GM13976 (cell line): ENCODE measurements at regions not wholly inside any gene's neighbourhood (a gene's known extent, or its start where the extent isn't known, plus 50 kb on each side); places are given as distances from the start of the nearest gene placed in this dataset.

Experiments used
- DNase-seq: peaks from one replicate; pipeline ENCODE4 v3.0.0; 2012; ENCODE audit warnings: low spot score
- in situ Hi-C: fragments of 300-500 bp; cut with MboI; formaldehyde crosslinking; loops from one replicate; pipeline ENCODE4 v1.12.0; 2022; ENCODE audit warnings: low sequenced_read_pairs, mixed read lengths, inconsistent platforms; ENCODE audit not compliant: unreplicated experiment
- TF ChIP-seq, protein P1 (sequence below): IDR thresholded peaks from 2 replicates; pipeline ENCODE4 v1.5.1; 2012; ENCODE audit warnings: borderline replicate concordance, mild to moderate bottlenecking; ENCODE audit not compliant: insufficient read depth; ENCODE audit errors: extremely low read depth, missing control alignments, control extremely low read depth

GRCh38 chr22:47587361-47587760 is 824.9 kb downstream of the TBC1D22A start:
- TF ChIP-seq, protein P1, sequence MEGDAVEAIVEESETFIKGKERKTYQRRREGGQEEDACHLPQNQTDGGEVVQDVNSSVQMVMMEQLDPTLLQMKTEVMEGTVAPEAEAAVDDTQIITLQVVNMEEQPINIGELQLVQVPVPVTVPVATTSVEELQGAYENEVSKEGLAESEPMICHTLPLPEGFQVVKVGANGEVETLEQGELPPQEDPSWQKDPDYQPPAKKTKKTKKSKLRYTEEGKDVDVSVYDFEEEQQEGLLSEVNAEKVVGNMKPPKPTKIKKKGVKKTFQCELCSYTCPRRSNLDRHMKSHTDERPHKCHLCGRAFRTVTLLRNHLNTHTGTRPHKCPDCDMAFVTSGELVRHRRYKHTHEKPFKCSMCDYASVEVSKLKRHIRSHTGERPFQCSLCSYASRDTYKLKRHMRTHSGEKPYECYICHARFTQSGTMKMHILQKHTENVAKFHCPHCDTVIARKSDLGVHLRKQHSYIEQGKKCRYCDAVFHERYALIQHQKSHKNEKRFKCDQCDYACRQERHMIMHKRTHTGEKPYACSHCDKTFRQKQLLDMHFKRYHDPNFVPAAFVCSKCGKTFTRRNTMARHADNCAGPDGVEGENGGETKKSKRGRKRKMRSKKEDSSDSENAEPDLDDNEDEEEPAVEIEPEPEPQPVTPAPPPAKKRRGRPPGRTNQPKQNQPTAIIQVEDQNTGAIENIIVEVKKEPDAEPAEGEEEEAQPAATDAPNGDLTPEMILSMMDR: no peak
- in situ Hi-C loops: no loop called here
- DNase-seq: no peak

DNA sequence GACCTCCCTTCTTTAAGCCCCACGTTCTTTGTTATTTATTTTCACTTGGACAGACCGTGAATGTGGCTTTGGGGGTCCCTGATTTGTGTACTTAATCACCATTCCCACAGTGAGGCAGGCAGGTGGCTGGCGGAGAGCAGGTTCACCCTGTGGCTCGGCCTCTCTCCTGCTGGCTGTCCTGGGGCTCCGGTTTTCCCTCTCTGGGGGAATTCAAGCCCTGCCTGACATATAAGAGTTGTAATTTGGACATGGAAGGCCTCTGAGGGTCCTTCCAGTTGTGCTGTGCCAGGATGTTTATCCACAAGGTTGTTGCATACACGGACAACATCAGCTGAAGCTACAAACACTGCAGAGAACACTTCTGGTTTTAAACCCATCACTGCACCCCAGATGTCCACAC is 824.5 kb downstream of the TBC1D22A start:
- TF ChIP-seq, protein P1: no peak
- no peak for DNase-seq
- in situ Hi-C loops: no loop called here

GRCh38 chr22:47586038-47586437 is 823.6 kb downstream of the TBC1D22A start:
- TF ChIP-seq, protein P1: no peak
- in situ Hi-C loops: no loop called here
- DNase-seq: no peak

DNA sequence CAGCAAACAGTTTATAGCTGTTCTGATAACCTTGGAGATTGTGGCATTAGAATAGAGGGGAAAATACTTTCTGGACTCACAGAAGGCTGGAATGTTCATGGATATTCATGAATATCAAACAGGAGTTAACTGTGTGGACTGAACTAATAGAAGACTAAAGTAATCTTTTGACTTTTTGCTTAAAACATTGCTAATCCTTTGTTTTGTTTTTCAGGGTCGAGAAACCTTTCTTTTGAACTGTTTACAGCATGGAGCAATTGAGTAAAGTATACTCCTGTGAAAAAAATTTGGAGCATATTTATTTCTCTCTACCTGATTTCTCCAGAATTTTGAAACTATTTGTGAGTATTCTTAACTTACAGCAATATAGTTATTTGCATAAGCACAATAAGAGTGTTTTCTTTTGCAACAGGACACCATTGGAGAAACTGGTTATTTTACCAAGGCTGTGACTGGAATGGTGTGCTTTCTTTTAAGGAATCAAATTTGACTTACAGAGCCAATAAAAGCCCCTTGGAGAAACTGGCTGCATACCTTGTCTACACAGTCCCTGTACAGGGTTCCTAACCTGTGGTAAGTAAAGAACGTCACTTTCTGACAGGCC is 821.6 kb downstream of the TBC1D22A start:
- DNase-seq: no peak
- TF ChIP-seq, protein P1: no peak
- in situ Hi-C loops: no loop called here

- in situ Hi-C loops: no loop called here
These were observed 819.6 kb downstream of the TBC1D22A start for GRCh38 chr22:47582067-47582466.

GRCh38 chr22:47580121-47580520 is 817.7 kb downstream of the TBC1D22A start:
- in situ Hi-C loops: no loop called here
- TF ChIP-seq, protein P1: no peak
- no peak for DNase-seq

More at GRCh38 chr22:47582067-47582466, 819.6 kb downstream of the TBC1D22A start:
- TF ChIP-seq, protein P1: no peak
- no peak for DNase-seq
